ENCODE measurements at regions not wholly inside any gene's neighbourhood (a gene's known extent, or its start where the extent isn't known, plus 50 kb on each side); places are given as distances from the start of the nearest gene placed in this dataset.

DNA sequence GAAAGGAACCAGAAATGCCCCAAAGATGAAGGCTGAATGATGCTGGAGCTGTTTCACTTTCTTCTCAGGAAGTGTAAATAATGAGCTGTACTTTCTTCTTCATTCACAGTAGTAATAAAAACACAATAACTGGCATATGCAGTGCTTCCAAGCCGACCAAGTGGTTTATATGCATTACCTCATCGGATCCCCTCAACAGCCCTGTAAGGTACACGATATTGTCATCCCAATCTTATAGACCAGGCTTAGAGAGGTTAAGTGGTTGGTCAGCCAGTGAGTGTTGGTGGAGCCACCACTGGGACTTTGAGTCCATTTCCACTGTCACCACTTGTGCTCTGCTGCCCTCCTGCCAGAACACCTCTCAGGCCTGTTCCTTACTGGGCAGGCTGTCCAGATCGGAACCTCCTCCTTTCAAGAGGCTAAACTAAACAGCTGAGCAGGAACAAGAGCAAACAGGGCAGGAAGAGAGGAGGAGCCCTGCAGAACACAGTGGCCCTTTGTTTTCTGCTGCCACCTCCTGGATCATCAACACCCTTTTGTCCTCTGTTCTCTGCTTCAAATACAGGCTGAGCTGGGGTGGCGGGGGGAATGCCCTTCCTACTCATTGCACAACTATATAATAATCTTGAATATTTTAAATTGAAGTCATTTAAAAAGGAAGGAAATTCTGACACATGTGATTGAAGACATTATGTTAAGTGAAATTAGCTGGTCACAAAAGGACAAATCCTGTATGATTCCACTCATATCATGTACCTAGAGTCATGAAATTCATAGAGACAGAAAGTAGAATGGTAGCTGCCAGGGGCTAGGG lies 112.5 kb upstream of the ATP6AP2 start:
- BruUV-seq (replicated peaks) = no TSS peak
- H3K36me3 Mint-ChIP-seq (ENCODE audit: insufficient read depth, unreplicated experiment) = no peaks in the 10 kb centered on the region
- intact Hi-C loops (cut with micrococcal nuclease; ENCODE audit: unreplicated experiment) = no loop called here

DNA sequence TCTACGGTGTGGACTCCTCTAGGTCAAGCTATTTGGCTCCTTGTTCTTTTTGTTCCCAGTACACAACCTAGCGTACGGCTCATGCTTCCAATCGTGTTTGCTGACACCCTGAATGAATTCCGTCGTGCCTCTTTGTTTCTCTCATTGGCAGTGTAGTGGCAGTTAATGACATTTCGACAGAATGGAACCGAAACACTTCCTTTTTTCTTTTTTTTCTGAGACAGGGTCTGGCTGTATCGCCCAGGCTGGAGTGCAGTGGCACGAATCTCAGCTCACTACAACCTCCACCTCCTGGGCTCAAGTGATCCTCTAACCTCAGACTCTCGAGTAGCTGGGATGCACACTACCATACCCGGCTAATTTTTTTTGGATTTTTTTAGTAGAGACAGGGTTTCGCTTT lies 113.3 kb upstream of the ATP6AP2 start:
- CTCF ChIA-PET = no interaction called here

More for the DNA sequence above, 112.5 kb upstream of the ATP6AP2 start:
- Mint-ChIP-seq H3K27me3 (ENCODE audit: unreplicated experiment) (no peaks in the 10 kb centered on the region), H3K27ac (ENCODE audit: unreplicated experiment) (peak overlapping the region; percentile 10), H3K4me3 (ENCODE audit: low read depth, unreplicated experiment) (no peak overlapping the region), H3K4me1 (ENCODE audit: low read depth, unreplicated experiment) (peaks cover 34% of the 10 kb centered on the region), H3K9me3 (ENCODE audit: low read depth, unreplicated experiment) (no peaks in the 10 kb centered on the region)
- DNase-seq = peak; percentile 73
- TF ChIP-seq CTCF (IDR thresholded peaks at IDR 0.05; ENCODE audit: unreplicated experiment) = no peak
- CTCF ChIA-PET = interaction anchor here (0.6 to 0.7 kb wide), 3 partner anchors 9 to 738 kb away, joined by 3 read pairs; no protein-coding TSS in a partner anchor

GRCh38 chrX:40465735-40466551 lies 114.8 kb upstream of the ATP6AP2 start:
- DNase-seq = no peak
- H3K4me3 Mint-ChIP-seq (ENCODE audit: low read depth, unreplicated experiment) = no peak overlapping the region
- H3K9me3 Mint-ChIP-seq (ENCODE audit: low read depth, unreplicated experiment) = no peaks in the 10 kb centered on the region
- BruUV-seq (replicated peaks) = no TSS peak
- intact Hi-C loops (cut with micrococcal nuclease; ENCODE audit: unreplicated experiment) = no loop called here
- CTCF ChIA-PET = no interaction called here
- H3K4me1 Mint-ChIP-seq (ENCODE audit: low read depth, unreplicated experiment) = peaks cover 14% of the 10 kb centered on the region
- no peak overlapping the region for H3K27ac Mint-ChIP-seq (ENCODE audit: unreplicated experiment)
- peaks cover 20% of the 10 kb centered on the region for H3K27me3 Mint-ChIP-seq (ENCODE audit: unreplicated experiment)
- TF ChIP-seq CTCF (IDR thresholded peaks at IDR 0.05; ENCODE audit: unreplicated experiment) = no peak
- no peaks in the 10 kb centered on the region for H3K36me3 Mint-ChIP-seq (ENCODE audit: insufficient read depth, unreplicated experiment)

More for the DNA sequence above, 113.3 kb upstream of the ATP6AP2 start:
- Mint-ChIP-seq H3K4me1 (ENCODE audit: low read depth, unreplicated experiment) (peaks cover 26% of the 10 kb centered on the region), H3K36me3 (ENCODE audit: insufficient read depth, unreplicated experiment) (no peaks in the 10 kb centered on the region), H3K27me3 (ENCODE audit: unreplicated experiment) (peaks cover 4% of the 10 kb centered on the region), H3K4me3 (ENCODE audit: low read depth, unreplicated experiment) (no peak overlapping the region), H3K9me3 (ENCODE audit: low read depth, unreplicated experiment) (no peaks in the 10 kb centered on the region), H3K27ac (ENCODE audit: unreplicated experiment) (no peak overlapping the region)
- TF ChIP-seq CTCF (IDR thresholded peaks at IDR 0.05; ENCODE audit: unreplicated experiment) = no peak
- BruUV-seq (replicated peaks) = no TSS peak
- no peak for DNase-seq
- intact Hi-C loops (cut with micrococcal nuclease; ENCODE audit: unreplicated experiment) = no loop called here

- Mint-ChIP-seq H3K4me1 (ENCODE audit: low read depth, unreplicated experiment) (peaks cover 1% of the 10 kb centered on the region), H3K36me3 (ENCODE audit: insufficient read depth, unreplicated experiment) (no peaks in the 10 kb centered on the region), H3K27ac (ENCODE audit: unreplicated experiment) (no peak overlapping the region), H3K4me3 (ENCODE audit: low read depth, unreplicated experiment) (no peak overlapping the region), H3K27me3 (ENCODE audit: unreplicated experiment) (peaks cover 29% of the 10 kb centered on the region), H3K9me3 (ENCODE audit: low read depth, unreplicated experiment) (no peaks in the 10 kb centered on the region)
- TF ChIP-seq CTCF (IDR thresholded peaks at IDR 0.05; ENCODE audit: unreplicated experiment) = no peak
- no peak for DNase-seq
- BruUV-seq (replicated peaks) = no TSS peak
- CTCF ChIA-PET = interaction anchor here (0.6 kb wide), 1 partner anchor 84 kb away, joined by 4 read pairs; no protein-coding TSS in a partner anchor
- intact Hi-C loops (cut with micrococcal nuclease; ENCODE audit: unreplicated experiment) = no loop called here
Observed at GRCh38 chrX:40462795-40463194, 118.0 kb upstream of the ATP6AP2 start.
